B cell (primary cell): ENCODE measurements at regions not wholly inside any gene's neighbourhood (a gene's known extent, or its start where the extent isn't known, plus 50 kb on each side); places are given as distances from the start of the nearest gene placed in this dataset.

Source experiments
- ATAC-seq: fragments of 200-7000 bp; cut with Tn5 transposase; one replicate; pipeline ENCODE4 v1.10.0; 2021; ENCODE audit warnings: low read depth, mild to moderate bottlenecking, moderate number of reproducible peaks, moderate library complexity
- CTCF ChIA-PET: fragments of 350-600 bp; sonication (Branson Sonifier 250); formaldehyde crosslinking; loops from one replicate; lab custom pipeline; 2021; ENCODE audit warnings: antibody characterized with exemption, inconsistent platforms; lab: Charles Lee
- POLR2A ChIA-PET: fragments of 350-600 bp; sonication (Branson Sonifier 250); formaldehyde crosslinking; loops from one replicate; lab custom pipeline; 2021; ENCODE audit warnings: antibody characterized with exemption; lab: Charles Lee
- DNase-seq: peaks from one replicate; pipeline ENCODE4 v3.0.0; 2013
- H2AFZ ChIP-seq: 2 replicates; pipeline ENCODE4 v1.6.1; 2012; ENCODE audit warnings: mild to moderate bottlenecking, low read depth, low read length; ENCODE audit not compliant: insufficient read depth, poor library complexity, severe bottlenecking
- H3K27ac ChIP-seq, 2 donors: 1 replicate in 1 of 2; 2 replicates in 1 of 2; pipeline ENCODE4 v1.5.1; 2012 to 2013; ENCODE audit warnings: low read length in 2 of 2, mild to moderate bottlenecking in 2 of 2, moderate library complexity in 1 of 2
- H3K27me3 ChIP-seq, 4 experiments: fragments of 200-600 bp in 1 of 4; sonication (generic) in 1 of 4; replicated peaks in 1 of 4; 1 replicate in 2 of 4; 2 replicates in 2 of 4; pipeline versions ENCODE4 v1.6.1 to v1.7.0; 2013 to 2016; ENCODE audit warnings: low read length in 3 of 4, mild to moderate bottlenecking in 2 of 4, mixed read lengths in 1 of 4, moderate library complexity in 1 of 4; ENCODE audit not compliant: insufficient read depth in 4 of 4, control insufficient read depth in 3 of 4; ENCODE audit errors: control extremely low read depth in 1 of 4
- H3K36me3 ChIP-seq, 2 experiments: replicated peaks in 1 of 2; 1 replicate in 1 of 2; 2 replicates in 1 of 2; pipeline versions ENCODE4 v1.6.1 to v1.7.1; 2013; ENCODE audit warnings: low read length in 1 of 2; ENCODE audit not compliant: insufficient read depth in 2 of 2, control insufficient read depth in 1 of 2; ENCODE audit errors: control extremely low read depth in 1 of 2, extremely low read depth in 1 of 2
- H3K4me1 ChIP-seq, 2 donors: fragments of 200-600 bp in 1 of 2; sonication (generic) in 1 of 2; 1 replicate in 1 of 2; 2 replicates in 1 of 2; pipeline versions ENCODE4 v1.5.1 to v1.6.1; 2013 to 2017; ENCODE audit warnings: low read length in 2 of 2; ENCODE audit not compliant: control insufficient read depth in 2 of 2, insufficient read depth in 2 of 2
- H3K4me2 ChIP-seq: replicated peaks from 2 replicates; pipeline ENCODE3; 2012; ENCODE audit warnings: mild to moderate bottlenecking, low read depth, low read length; ENCODE audit not compliant: poor library complexity, severe bottlenecking
- H3K4me3 ChIP-seq, 5 experiments: fragments of 200-600 bp in 1 of 5; sonication (generic) in 1 of 5; 1 replicate in 3 of 5; 2 replicates in 2 of 5; pipeline versions ENCODE4 v1.5.1 to v1.7.0; 2011 to 2016; ENCODE audit warnings: low read length in 4 of 5, mild to moderate bottlenecking in 4 of 5, low read depth in 2 of 5, control low read depth in 1 of 5, moderate library complexity in 1 of 5; ENCODE audit not compliant: insufficient read depth in 1 of 5; ENCODE audit errors: control extremely low read depth in 1 of 5, extremely low read depth in 1 of 5
- H3K79me2 ChIP-seq: fragments of 200-600 bp; sonication (generic); one replicate; pipeline ENCODE4 v1.6.0; 2016; ENCODE audit warnings: low read length; ENCODE audit not compliant: control insufficient read depth, insufficient read depth
- H3K9ac ChIP-seq: fragments of 200-600 bp; sonication (generic); 2 replicates; pipeline ENCODE4 v1.6.1; 2017; ENCODE audit warnings: mild to moderate bottlenecking, low read length, moderate library complexity
- H3K9me3 ChIP-seq, 3 donors: one replicate each; pipeline versions ENCODE4 v1.6.1 to v1.7.1; 2013; ENCODE audit warnings: low read length in 2 of 3; ENCODE audit not compliant: control insufficient read depth in 2 of 3, insufficient read depth in 1 of 3; ENCODE audit errors: control extremely low read depth in 1 of 3
- H4K20me1 ChIP-seq: 2 replicates; pipeline ENCODE4 v1.6.0; 2012; ENCODE audit warnings: mild to moderate bottlenecking, low read length; ENCODE audit not compliant: insufficient read depth, control insufficient read depth, poor library complexity, severe bottlenecking
- H3K27ac Mint-ChIP-seq: one replicate; pipeline ENCODE4 v1.8.0; 2021; ENCODE audit warnings: mixed read lengths
- H3K27me3 Mint-ChIP-seq: one replicate; pipeline ENCODE4 v1.8.0; 2021; ENCODE audit warnings: mixed read lengths
- H3K4me1 Mint-ChIP-seq: one replicate; pipeline ENCODE4 v1.8.0; 2021; ENCODE audit warnings: mixed read lengths
- H3K4me3 Mint-ChIP-seq: one replicate; pipeline ENCODE4 v1.8.0; 2021; ENCODE audit warnings: mixed read lengths
- H3K9me3 Mint-ChIP-seq: one replicate; pipeline ENCODE4 v1.8.0; 2022; ENCODE audit warnings: mixed read lengths; ENCODE audit not compliant: insufficient read depth
- CTCF ChIP-seq: fragments of 200-600 bp; IDR thresholded peaks from one replicate; pipeline ENCODE4 v1.8.0; 2022; ENCODE audit warnings: antibody characterized with exemption, mild to moderate bottlenecking
- EZH2 ChIP-seq: IDR thresholded peaks from 2 replicates; pipeline ENCODE4 v1.6.1; 2012; ENCODE audit warnings: borderline replicate concordance, low read depth, mild to moderate bottlenecking, moderate library complexity, low read length; ENCODE audit not compliant: insufficient read depth, poor library complexity, severe bottlenecking
- WGBS: methylation state at CpG from one replicate; pipeline ENCODE4 v1.1.5; 2013; ENCODE audit warnings: missing lambda C conversion rate; ENCODE audit not compliant: insufficient coverage; 5-methylcytosine and 5-hydroxymethylcytosine counted together
- intact Hi-C: fragments of 100-400 bp; cut with micrococcal nuclease; formaldehyde crosslinking; loops from one replicate; pipeline ENCODE4 v1.10.0; 2022

- Histone ChIP-seq H3K9me3 (peaks cover 0 to 6% (median 0%) of the 10 kb centered on the region in 3 donors), H3K4me1 (peaks cover 26 to 28% of the 10 kb centered on the region in 2 donors), H2AFZ (peak overlapping the region; percentile 80), H3K9ac (peak overlapping the region; percentile 67), H3K27me3 (peaks cover 0 to 39% (median 19%) of the 10 kb centered on the region in 4 experiments), H3K4me3 (peak overlapping the region; percentile 42 to 75 (median 56)), H3K79me2 (no peaks in the 10 kb centered on the region), H3K27ac (no peak overlapping the region), H3K4me2 (peak overlapping the region; percentile 98), H4K20me1 (no peaks in the 10 kb centered on the region), H3K36me3 (no peaks in the 10 kb centered on the region)
- ChIA-PET CTCF (interaction anchor here (0.7 kb wide), 1 partner anchor 10 kb away, joined by 3 read pairs; no protein-coding TSS in a partner anchor), POLR2A (interaction anchor here (0.5 kb wide), 1 partner anchor 131 kb away, joined by 3 read pairs; no protein-coding TSS in a partner anchor)
- H3K4me3 Mint-ChIP-seq, result peak overlapping the region; percentile 94
- peak; percentile 78 for DNase-seq
- under 1% methylated on average over 53 of the region's 56 CpGs for WGBS
- peak overlapping the region; percentile 37 for H3K27ac Mint-ChIP-seq
- intact Hi-C loops, result loop anchor here (5.0 kb wide), 1 partner anchor 94 kb away; no protein-coding TSS in a partner anchor
- peaks cover 48% of the 10 kb centered on the region for H3K27me3 Mint-ChIP-seq
- TF ChIP-seq EZH2, result no peak
- no peak for TF ChIP-seq CTCF
- peaks cover 29% of the 10 kb centered on the region for H3K4me1 Mint-ChIP-seq
- ATAC-seq, result peak; percentile 75
- H3K9me3 Mint-ChIP-seq, result no peaks in the 10 kb centered on the region
Measured at GRCh38 chr4:153153339-153153871, 50.8 kb upstream of the TRIM2 start.
